Mesodermal cell (in vitro differentiated cells): ENCODE measurements at regions not wholly inside any gene's neighbourhood (a gene's known extent, or its start where the extent isn't known, plus 50 kb on each side); places are given as distances from the start of the nearest gene placed in this dataset.

Source experiments
- H3K27ac ChIP-seq: 2 replicates; pipeline ENCODE4 v1.7.0; 2013; ENCODE audit warnings: mild to moderate bottlenecking, low read depth, low read length, moderate library complexity; ENCODE audit not compliant: severe bottlenecking
- H3K36me3 ChIP-seq: 2 replicates; pipeline ENCODE4 v1.7.1; 2013; ENCODE audit warnings: mild to moderate bottlenecking, low read length, moderate library complexity; ENCODE audit not compliant: control insufficient read depth, insufficient read depth
- H3K4me1 ChIP-seq: one replicate; pipeline ENCODE4 v1.7.1; 2013; ENCODE audit warnings: mild to moderate bottlenecking, low read length; ENCODE audit not compliant: insufficient read depth, control insufficient read depth, poor library complexity, severe bottlenecking
- H3K4me3 ChIP-seq: 2 replicates; pipeline ENCODE4 v1.7.0; 2013; ENCODE audit warnings: low read length, control low read depth, mild to moderate bottlenecking; ENCODE audit not compliant: insufficient read depth, poor library complexity, severe bottlenecking; ENCODE audit errors: extremely low read depth
- H3K9me3 ChIP-seq: 2 replicates; pipeline ENCODE4 v1.7.1; 2013; ENCODE audit warnings: mild to moderate bottlenecking, low read length, moderate library complexity; ENCODE audit not compliant: control insufficient read depth
- WGBS, 2 experiments: methylation state at CpG; one replicate each; pipeline ENCODE4 v1.1.5; 2013; ENCODE audit warnings: missing lambda C conversion rate in 2 of 2; ENCODE audit not compliant: insufficient coverage in 2 of 2; 5-methylcytosine and 5-hydroxymethylcytosine counted together

GRCh38 chr7:428927-429827 is 90.5 kb downstream of the PDGFA start:
- 92 to 95% methylated on average over 44 to 48 of the region's 48 CpGs for WGBS, 2 experiments
- H3K27ac ChIP-seq: no peak overlapping the region
- no peaks in the 10 kb centered on the region for H3K36me3 ChIP-seq
- H3K4me3 ChIP-seq: no peak overlapping the region
- no peaks in the 10 kb centered on the region for H3K9me3 ChIP-seq
- no peaks in the 10 kb centered on the region for H3K4me1 ChIP-seq

- 92% methylated on average over 16 to 20 of the region's 20 CpGs for WGBS, 2 experiments
- Histone ChIP-seq H3K36me3 (no peaks in the 10 kb centered on the region), H3K27ac (no peak overlapping the region), H3K9me3 (no peaks in the 10 kb centered on the region), H3K4me1 (no peaks in the 10 kb centered on the region), H3K4me3 (no peak overlapping the region)
These were observed 89.8 kb downstream of the PDGFA start for GRCh38 chr7:429828-430180.

- WGBS, 2 experiments: 91 to 95% methylated on average over 24 of the region's 24 CpGs
- Histone ChIP-seq H3K4me3 (no peak overlapping the region), H3K27ac (no peak overlapping the region), H3K9me3 (no peaks in the 10 kb centered on the region), H3K36me3 (no peaks in the 10 kb centered on the region), H3K4me1 (peaks cover 3% of the 10 kb centered on the region)
These were observed 88.6 kb downstream of the PDGFA start for GRCh38 chr7:431041-431440.

GRCh38 chr7:431658-432111 is 88.0 kb downstream of the PDGFA start:
- 76 to 81% methylated on average over 11 to 14 of the region's 16 CpGs for WGBS, 2 experiments
- Histone ChIP-seq H3K36me3 (no peaks in the 10 kb centered on the region), H3K9me3 (no peaks in the 10 kb centered on the region), H3K4me1 (peaks cover 3% of the 10 kb centered on the region), H3K27ac (no peak overlapping the region), H3K4me3 (no peak overlapping the region)

GRCh38 chr7:432256-432655 is 87.4 kb downstream of the PDGFA start:
- no peaks in the 10 kb centered on the region for H3K36me3 ChIP-seq
- H3K27ac ChIP-seq: no peak overlapping the region
- 91% methylated on average over 9 to 11 of the region's 11 CpGs for WGBS, 2 experiments
- H3K9me3 ChIP-seq: no peaks in the 10 kb centered on the region
- H3K4me3 ChIP-seq: no peak overlapping the region
- peaks cover 3% of the 10 kb centered on the region for H3K4me1 ChIP-seq

- Histone ChIP-seq H3K27ac (no peak overlapping the region), H3K4me1 (peaks cover 3% of the 10 kb centered on the region), H3K4me3 (no peak overlapping the region), H3K36me3 (no peaks in the 10 kb centered on the region), H3K9me3 (no peaks in the 10 kb centered on the region)
- WGBS, 2 experiments: 95 to 96% methylated on average over 8 to 10 of the region's 11 CpGs
These were observed 86.7 kb downstream of the PDGFA start for GRCh38 chr7:432933-433332.

- Histone ChIP-seq H3K4me3 (no peak overlapping the region), H3K27ac (no peak overlapping the region), H3K4me1 (peaks cover 3% of the 10 kb centered on the region), H3K9me3 (no peaks in the 10 kb centered on the region), H3K36me3 (no peaks in the 10 kb centered on the region)
- WGBS, 2 experiments: 89 to 91% methylated on average over 8 to 11 of the region's 13 CpGs
These were observed 86.1 kb downstream of the PDGFA start for GRCh38 chr7:433558-433957.

GRCh38 chr7:434891-435629 is 84.6 kb downstream of the PDGFA start:
- Histone ChIP-seq H3K36me3 (no peaks in the 10 kb centered on the region), H3K27ac (no peak overlapping the region), H3K4me3 (no peak overlapping the region), H3K9me3 (no peaks in the 10 kb centered on the region), H3K4me1 (peaks cover 3% of the 10 kb centered on the region)
- 34 to 39% methylated on average over 28 to 34 of the region's 35 CpGs for WGBS, 2 experiments

GRCh38 chr7:435630-436366 is 83.8 kb downstream of the PDGFA start:
- WGBS, 2 experiments: 84 to 91% methylated on average over 23 to 28 of the region's 28 CpGs
- Histone ChIP-seq H3K27ac (no peak overlapping the region), H3K4me1 (peaks cover 3% of the 10 kb centered on the region)

GRCh38 chr7:436367-437128 is 83.1 kb downstream of the PDGFA start:
- Histone ChIP-seq H3K36me3 (no peaks in the 10 kb centered on the region), H3K9me3 (no peaks in the 10 kb centered on the region), H3K27ac (no peak overlapping the region), H3K4me1 (peaks cover 3% of the 10 kb centered on the region), H3K4me3 (no peak overlapping the region)
- 87 to 91% methylated on average over 28 to 30 of the region's 33 CpGs for WGBS, 2 experiments

More at GRCh38 chr7:435630-436366, 83.8 kb downstream of the PDGFA start:
- no peaks in the 10 kb centered on the region for H3K36me3 ChIP-seq
- no peak overlapping the region for H3K4me3 ChIP-seq
- H3K9me3 ChIP-seq: no peaks in the 10 kb centered on the region
